ENCODE measurements at regions not wholly inside any gene's neighbourhood (a gene's known extent, or its start where the extent isn't known, plus 50 kb on each side); places are given as distances from the start of the nearest gene placed in this dataset.

GRCh38 chr9:89822996-89823395 is 218.2 kb downstream of the GADD45G start:
- Histone ChIP-seq H3K27me3 (no peaks in the 10 kb centered on the region), H3K4me3 (no peak overlapping the region), H3K4me1 (no peaks in the 10 kb centered on the region), H3K36me3 (no peaks in the 10 kb centered on the region), H3K27ac (no peak overlapping the region), H3K9me3 (no peaks in the 10 kb centered on the region)
- ATAC-seq (ENCODE audit: low FRiP score in 2 of 2): no peak
- 88 to 96% methylated on average over 2 of the region's 2 CpGs for WGBS, 2 donors
- TF ChIP-seq EP300 (IDR thresholded peaks at IDR 0.05): no peak
- TF ChIP-seq POLR2AphosphoS5 (IDR thresholded peaks at IDR 0.05): no peak
- no peak for TF ChIP-seq POLR2A (IDR thresholded peaks at IDR 0.05)
- TF ChIP-seq CTCF (IDR thresholded peaks at IDR 0.05): no peak
- no peak for DNase-seq

- H3K27me3 ChIP-seq: no peaks in the 10 kb centered on the region
- no peak for DNase-seq
- TF ChIP-seq EP300 (IDR thresholded peaks at IDR 0.05) (no peak), POLR2A (IDR thresholded peaks at IDR 0.05) (no peak), CTCF (IDR thresholded peaks at IDR 0.05) (no peak), POLR2AphosphoS5 (IDR thresholded peaks at IDR 0.05) (no peak)
- no peak for ATAC-seq (ENCODE audit: low FRiP score in 2 of 2)
- H3K4me1 ChIP-seq: no peaks in the 10 kb centered on the region
- WGBS, 2 donors: 74 to 90% methylated on average over 4 of the region's 4 CpGs
- H3K27ac ChIP-seq: no peak overlapping the region
- H3K9me3 ChIP-seq: peaks cover 0 to 2% (median 0%) of the 10 kb centered on the region in 4 donors
- no peak overlapping the region for H3K4me3 ChIP-seq
- no peaks in the 10 kb centered on the region for H3K36me3 ChIP-seq
Observed at GRCh38 chr9:89825669-89826068, 220.9 kb downstream of the GADD45G start.

DNA sequence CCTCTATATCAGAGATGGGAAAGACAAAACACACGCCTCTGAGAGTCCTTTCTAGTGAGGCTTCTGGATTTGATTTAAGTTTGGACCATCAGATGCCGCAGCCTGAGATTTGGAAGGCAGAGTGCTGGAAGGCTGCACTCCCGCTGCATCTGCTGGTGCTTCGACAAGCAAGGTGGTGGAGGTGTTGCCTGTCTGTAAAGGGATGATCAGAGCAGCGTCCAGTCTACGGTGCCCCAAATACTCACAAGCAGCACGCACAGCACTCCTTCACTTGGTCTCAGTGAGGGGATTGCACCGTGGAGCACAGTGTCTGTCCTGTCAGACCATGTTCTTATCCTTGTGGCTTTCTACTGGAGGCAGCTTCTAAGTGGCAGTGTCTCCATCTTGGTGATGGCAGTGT is 221.4 kb downstream of the GADD45G start:
- Histone ChIP-seq H3K4me3 (no peak overlapping the region), H3K9me3 (peaks cover 0 to 3% (median 0%) of the 10 kb centered on the region in 4 donors), H3K27me3 (no peaks in the 10 kb centered on the region), H3K36me3 (no peaks in the 10 kb centered on the region), H3K4me1 (no peaks in the 10 kb centered on the region), H3K27ac (no peak overlapping the region)
- DNase-seq (no peak), ATAC-seq (ENCODE audit: low FRiP score in 2 of 2) (no peak)
- WGBS, 2 donors: 95% methylated on average over 7 to 8 of the region's 8 CpGs
- TF ChIP-seq EP300 (IDR thresholded peaks at IDR 0.05) (no peak), CTCF (IDR thresholded peaks at IDR 0.05) (no peak), POLR2AphosphoS5 (IDR thresholded peaks at IDR 0.05) (no peak), POLR2A (IDR thresholded peaks at IDR 0.05) (no peak)

DNA sequence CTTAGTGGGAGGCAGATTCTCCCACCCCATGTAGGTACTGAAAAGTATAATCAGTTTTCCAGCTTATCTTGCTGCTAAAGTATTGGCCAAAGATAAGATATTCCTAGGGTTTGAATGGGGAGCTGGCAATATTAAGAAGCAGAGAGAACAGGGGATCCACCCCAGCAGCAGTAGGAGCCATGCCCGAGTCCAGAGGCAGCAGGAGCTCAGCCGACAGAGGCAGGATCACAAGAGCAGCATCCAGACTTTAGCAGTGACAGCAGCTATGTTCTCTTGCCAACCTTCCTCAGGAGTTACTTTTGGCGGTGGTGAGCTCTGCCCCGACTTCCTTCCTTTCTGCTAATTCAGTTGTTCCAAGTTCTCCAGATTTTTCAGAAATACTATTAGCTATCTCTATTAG is 224.5 kb downstream of the GADD45G start:
- H3K4me1 ChIP-seq: no peaks in the 10 kb centered on the region
- no peak overlapping the region for H3K27ac ChIP-seq
- DNase-seq: no peak
- no peak for ATAC-seq (ENCODE audit: low FRiP score in 2 of 2)
- H3K4me3 ChIP-seq: no peak overlapping the region
- no peaks in the 10 kb centered on the region for H3K36me3 ChIP-seq
- no peaks in the 10 kb centered on the region for H3K27me3 ChIP-seq
- TF ChIP-seq POLR2A (IDR thresholded peaks at IDR 0.05): no peak
- TF ChIP-seq CTCF (IDR thresholded peaks at IDR 0.05): no peak
- TF ChIP-seq POLR2AphosphoS5 (IDR thresholded peaks at IDR 0.05): no peak
- no peak for TF ChIP-seq EP300 (IDR thresholded peaks at IDR 0.05)
- H3K9me3 ChIP-seq: peaks cover 0 to 3% (median 0%) of the 10 kb centered on the region in 4 donors
- WGBS, 2 donors: 79 to 83% methylated on average over 4 of the region's 4 CpGs

- TF ChIP-seq CTCF (IDR thresholded peaks at IDR 0.05): no peak
- TF ChIP-seq POLR2AphosphoS5 (IDR thresholded peaks at IDR 0.05): no peak
- TF ChIP-seq POLR2A (IDR thresholded peaks at IDR 0.05): no peak
- no peak for TF ChIP-seq EP300 (IDR thresholded peaks at IDR 0.05)
- Histone ChIP-seq H3K9me3 (peaks cover 0 to 2% (median 0%) of the 10 kb centered on the region in 4 donors), H3K36me3 (no peaks in the 10 kb centered on the region), H3K4me3 (no peak overlapping the region), H3K27ac (no peak overlapping the region), H3K4me1 (peaks cover 17 to 26% (median 23%) of the 10 kb centered on the region in 4 donors), H3K27me3 (no peaks in the 10 kb centered on the region)
- WGBS, 2 donors: 41 to 54% methylated on average over 3 to 5 of the region's 5 CpGs
- ATAC-seq (ENCODE audit: low FRiP score in 2 of 2): no peak
- DNase-seq: no peak
Observed at GRCh38 chr9:89835666-89836065, 230.9 kb downstream of the GADD45G start.

Measured in upper lobe of left lung (tissue), 6 donors.